ENCODE measurements at regions not wholly inside any gene's neighbourhood (a gene's known extent, or its start where the extent isn't known, plus 50 kb on each side); places are given as distances from the start of the nearest gene placed in this dataset.

DNA sequence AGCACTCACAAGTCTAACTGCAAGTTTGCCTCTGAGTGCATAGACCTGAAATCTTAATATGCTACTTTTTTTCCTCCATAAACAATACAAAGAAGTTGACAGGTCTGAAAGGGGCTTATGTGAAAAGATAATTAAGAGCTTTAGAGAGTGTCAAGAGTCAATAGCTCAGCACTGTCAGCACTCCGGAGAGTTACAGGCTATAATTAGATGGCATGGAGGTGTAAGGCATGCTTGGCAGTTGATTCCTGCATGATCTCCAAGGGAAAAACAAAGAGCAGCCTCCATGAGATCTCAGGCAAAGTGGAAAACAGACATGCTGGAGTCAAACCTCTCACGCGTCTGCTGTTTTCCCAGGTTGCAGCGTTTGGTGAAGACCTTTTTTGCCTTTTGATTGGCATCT lies 468.7 kb downstream of the TLE4 start:
- TF ChIP-seq POLR2A (IDR thresholded peaks at IDR 0.05): no peak
- TF ChIP-seq, protein P1, sequence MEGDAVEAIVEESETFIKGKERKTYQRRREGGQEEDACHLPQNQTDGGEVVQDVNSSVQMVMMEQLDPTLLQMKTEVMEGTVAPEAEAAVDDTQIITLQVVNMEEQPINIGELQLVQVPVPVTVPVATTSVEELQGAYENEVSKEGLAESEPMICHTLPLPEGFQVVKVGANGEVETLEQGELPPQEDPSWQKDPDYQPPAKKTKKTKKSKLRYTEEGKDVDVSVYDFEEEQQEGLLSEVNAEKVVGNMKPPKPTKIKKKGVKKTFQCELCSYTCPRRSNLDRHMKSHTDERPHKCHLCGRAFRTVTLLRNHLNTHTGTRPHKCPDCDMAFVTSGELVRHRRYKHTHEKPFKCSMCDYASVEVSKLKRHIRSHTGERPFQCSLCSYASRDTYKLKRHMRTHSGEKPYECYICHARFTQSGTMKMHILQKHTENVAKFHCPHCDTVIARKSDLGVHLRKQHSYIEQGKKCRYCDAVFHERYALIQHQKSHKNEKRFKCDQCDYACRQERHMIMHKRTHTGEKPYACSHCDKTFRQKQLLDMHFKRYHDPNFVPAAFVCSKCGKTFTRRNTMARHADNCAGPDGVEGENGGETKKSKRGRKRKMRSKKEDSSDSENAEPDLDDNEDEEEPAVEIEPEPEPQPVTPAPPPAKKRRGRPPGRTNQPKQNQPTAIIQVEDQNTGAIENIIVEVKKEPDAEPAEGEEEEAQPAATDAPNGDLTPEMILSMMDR (IDR thresholded peaks at IDR 0.05): no peak
